ENCODE measurements at regions not wholly inside any gene's neighbourhood (a gene's known extent, or its start where the extent isn't known, plus 50 kb on each side); places are given as distances from the start of the nearest gene placed in this dataset.

GRCh38 chr12:69066492-69067373 is 133.8 kb upstream of the CPM start:
- Mint-ChIP-seq H3K36me3 (ENCODE audit: low read depth, unreplicated experiment) (no peaks in the 10 kb centered on the region), H3K4me3 (ENCODE audit: unreplicated experiment) (no peak overlapping the region)

GRCh38 chr12:69067713-69068112 is 134.7 kb upstream of the CPM start:
- H3K27me3 Mint-ChIP-seq (ENCODE audit: low read depth, unreplicated experiment): no peaks in the 10 kb centered on the region
- Histone ChIP-seq H3K4me2 (ENCODE audit: low read length) (no peak overlapping the region), H3K27ac (ENCODE audit: low read depth, low read length) (no peak overlapping the region), H3K9ac (ENCODE audit: low read length) (no peak overlapping the region), H3K36me3 (ENCODE audit: insufficient read depth, low read length) (no peaks in the 10 kb centered on the region), H2AFZ (ENCODE audit: low read depth, low read length) (no peak overlapping the region), H3K27me3 (ENCODE audit: insufficient read depth, low read length) (no peaks in the 10 kb centered on the region), H3K79me2 (ENCODE audit: insufficient read depth, low read length) (no peaks in the 10 kb centered on the region), H3K4me1 (ENCODE audit: insufficient read depth, low read length) (peaks cover 20% of the 10 kb centered on the region), H3K4me3 (ENCODE audit: insufficient read depth, low read depth, low read length) (no peak overlapping the region), H3K9me3 (ENCODE audit: insufficient read depth, low read depth, low read length) (no peaks in the 10 kb centered on the region), H4K20me1 (ENCODE audit: insufficient read depth, low read length) (no peaks in the 10 kb centered on the region)
- no peak overlapping the region for H3K27ac Mint-ChIP-seq (ENCODE audit: unreplicated experiment)
- H3K36me3 Mint-ChIP-seq (ENCODE audit: low read depth, unreplicated experiment): no peaks in the 10 kb centered on the region
- no peak for FAIRE-seq
- no peak for DNase-seq (ENCODE audit: low read depth)
- peaks cover 11% of the 10 kb centered on the region for H3K4me1 Mint-ChIP-seq (ENCODE audit: low read depth, unreplicated experiment)
- TF ChIP-seq EZH2 (IDR thresholded peaks at IDR 0.05; ENCODE audit: insufficient read depth, low read length): no peak
- TF ChIP-seq CTCF (IDR thresholded peaks at IDR 0.05; ENCODE audit: insufficient read depth, low read depth, low read length): no peak
- H3K9me3 Mint-ChIP-seq (ENCODE audit: unreplicated experiment): no peaks in the 10 kb centered on the region
- H3K4me3 Mint-ChIP-seq (ENCODE audit: unreplicated experiment): no peak overlapping the region

More at GRCh38 chr12:69066492-69067373, 133.8 kb upstream of the CPM start:
- DNase-seq (ENCODE audit: low read depth) (no peak), FAIRE-seq (no peak)
- Mint-ChIP-seq H3K4me1 (ENCODE audit: low read depth, unreplicated experiment) (peaks cover 11% of the 10 kb centered on the region), H3K27ac (ENCODE audit: unreplicated experiment) (no peak overlapping the region), H3K27me3 (ENCODE audit: low read depth, unreplicated experiment) (no peaks in the 10 kb centered on the region), H3K9me3 (ENCODE audit: unreplicated experiment) (no peaks in the 10 kb centered on the region)
- no peaks in the 10 kb centered on the region for H4K20me1 ChIP-seq (ENCODE audit: insufficient read depth, low read length)
- no peak for TF ChIP-seq CTCF (IDR thresholded peaks at IDR 0.05; ENCODE audit: insufficient read depth, low read depth, low read length)
- TF ChIP-seq EZH2 (IDR thresholded peaks at IDR 0.05; ENCODE audit: insufficient read depth, low read length): no peak
- no peaks in the 10 kb centered on the region for H3K27me3 ChIP-seq (ENCODE audit: insufficient read depth, low read length)
- no peak overlapping the region for H3K4me3 ChIP-seq (ENCODE audit: insufficient read depth, low read depth, low read length)
- H3K9me3 ChIP-seq (ENCODE audit: insufficient read depth, low read depth, low read length): no peaks in the 10 kb centered on the region
- peaks cover 20% of the 10 kb centered on the region for H3K4me1 ChIP-seq (ENCODE audit: insufficient read depth, low read length)
- no peaks in the 10 kb centered on the region for H3K79me2 ChIP-seq (ENCODE audit: insufficient read depth, low read length)
- H2AFZ ChIP-seq (ENCODE audit: low read depth, low read length): no peak overlapping the region
- no peaks in the 10 kb centered on the region for H3K36me3 ChIP-seq (ENCODE audit: insufficient read depth, low read length)
- H3K4me2 ChIP-seq (ENCODE audit: low read length): no peak overlapping the region
- no peak overlapping the region for H3K9ac ChIP-seq (ENCODE audit: low read length)
- H3K27ac ChIP-seq (ENCODE audit: low read depth, low read length): no peak overlapping the region

- Mint-ChIP-seq H3K9me3 (ENCODE audit: unreplicated experiment) (no peaks in the 10 kb centered on the region), H3K4me1 (ENCODE audit: low read depth, unreplicated experiment) (peaks cover 11% of the 10 kb centered on the region), H3K36me3 (ENCODE audit: low read depth, unreplicated experiment) (no peaks in the 10 kb centered on the region), H3K27me3 (ENCODE audit: low read depth, unreplicated experiment) (no peaks in the 10 kb centered on the region), H3K27ac (ENCODE audit: unreplicated experiment) (no peak overlapping the region), H3K4me3 (ENCODE audit: unreplicated experiment) (no peak overlapping the region)
- Histone ChIP-seq H3K9me3 (ENCODE audit: insufficient read depth, low read depth, low read length) (no peaks in the 10 kb centered on the region), H3K4me1 (ENCODE audit: insufficient read depth, low read length) (peaks cover 20% of the 10 kb centered on the region), H3K36me3 (ENCODE audit: insufficient read depth, low read length) (no peaks in the 10 kb centered on the region), H3K79me2 (ENCODE audit: insufficient read depth, low read length) (no peaks in the 10 kb centered on the region), H3K4me2 (ENCODE audit: low read length) (peak overlapping the region; percentile 34), H3K27ac (ENCODE audit: low read depth, low read length) (no peak overlapping the region), H2AFZ (ENCODE audit: low read depth, low read length) (no peak overlapping the region), H3K9ac (ENCODE audit: low read length) (no peak overlapping the region), H4K20me1 (ENCODE audit: insufficient read depth, low read length) (no peaks in the 10 kb centered on the region), H3K4me3 (ENCODE audit: insufficient read depth, low read depth, low read length) (no peak overlapping the region), H3K27me3 (ENCODE audit: insufficient read depth, low read length) (no peaks in the 10 kb centered on the region)
- peak; percentile 57 for DNase-seq (ENCODE audit: low read depth)
- TF ChIP-seq CTCF (IDR thresholded peaks at IDR 0.05; ENCODE audit: insufficient read depth, low read depth, low read length): no peak
- no peak for TF ChIP-seq EZH2 (IDR thresholded peaks at IDR 0.05; ENCODE audit: insufficient read depth, low read length)
- FAIRE-seq: no peak
Observed at GRCh38 chr12:69068448-69068847, 135.5 kb upstream of the CPM start.
